Dedifferentiated amniotic fluid mesenchymal stem cell (primary cell): ENCODE measurements at regions not wholly inside any gene's neighbourhood (a gene's known extent, or its start where the extent isn't known, plus 50 kb on each side); places are given as distances from the start of the nearest gene placed in this dataset.
"Not testable (repeated sequence)": the region's sequence is repeated elsewhere in the genome, so short reads cannot be mapped to it uniquely, and the experiment has no call there.

Experiments used
- DNase-seq: peaks from one replicate; pipeline ENCODE4 v3.0.0-alpha.2; 2016; ENCODE audit errors: extremely low spot score

- DNase-seq = no peak
Observed at GRCh38 chr1:230487773-230488428, 61.8 kb upstream of the PGBD5 start.

DNA sequence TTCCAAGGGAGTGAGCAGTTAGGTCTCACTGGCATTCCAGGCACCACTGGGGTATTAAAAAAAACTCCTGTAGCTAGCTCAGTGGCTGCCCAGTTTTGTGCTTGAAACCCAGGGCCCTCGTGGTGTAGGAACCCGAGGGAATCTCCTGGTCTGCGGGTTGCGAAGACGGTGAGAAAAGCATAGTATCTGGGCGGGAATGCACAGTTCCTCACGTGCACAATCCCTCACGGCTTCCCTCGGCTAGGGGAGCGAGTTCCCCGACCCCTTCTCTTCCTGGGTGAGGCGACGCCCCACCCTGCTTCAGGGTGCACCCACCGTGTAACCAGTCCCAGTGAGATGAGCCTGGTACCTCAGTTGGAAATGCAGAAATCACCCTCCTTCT lies 50.5 kb upstream of the PGBD5 start:
- DNase-seq = no peak

GRCh38 chr1:230475856-230476621 lies 49.9 kb upstream of the PGBD5 start:
- DNase-seq = not testable (repeated sequence)
